Glomerular visceral epithelial cell (primary cell): ENCODE measurements at regions not wholly inside any gene's neighbourhood (a gene's known extent, or its start where the extent isn't known, plus 50 kb on each side); places are given as distances from the start of the nearest gene placed in this dataset.
A peak's percentile ranks its signal among the peaks of the same experiment; 100 is the strongest.
"Not testable (repeated sequence)": the region's sequence is repeated elsewhere in the genome, so short reads cannot be mapped to it uniquely, and the experiment has no call there.

Experiments
- DNase-seq: peaks from one replicate; pipeline ENCODE4 v3.0.0-alpha.2; 2016; ENCODE audit errors: extremely low spot score

- DNase-seq = peak; percentile 61
Measured at GRCh38 chr1:80534606-80535360, 1266.0 kb upstream of the ADGRL2 start.

GRCh38 chr1:80533775-80534334, 1266.9 kb upstream of the ADGRL2 start:
- no peak for DNase-seq

GRCh38 chr1:80533093-80533492, 1267.6 kb upstream of the ADGRL2 start:
- peak; percentile 23 for DNase-seq

GRCh38 chr1:80531182-80531581, 1269.6 kb upstream of the ADGRL2 start:
- DNase-seq = peak; percentile 41

- DNase-seq = no peak
Measured at GRCh38 chr1:80529546-80529945, 1271.2 kb upstream of the ADGRL2 start.

GRCh38 chr1:80523861-80524260, 1276.9 kb upstream of the ADGRL2 start:
- no peak for DNase-seq

GRCh38 chr1:80523071-80523470, 1277.7 kb upstream of the ADGRL2 start:
- DNase-seq = not testable (repeated sequence)

- DNase-seq = no peak
Measured at GRCh38 chr1:80520949-80521348, 1279.8 kb upstream of the ADGRL2 start.

GRCh38 chr1:80517062-80517461, 1283.7 kb upstream of the ADGRL2 start:
- DNase-seq = no peak

GRCh38 chr1:80509965-80510522, 1290.7 kb upstream of the ADGRL2 start:
- DNase-seq = peak; percentile 14

- no peak for DNase-seq
Measured at GRCh38 chr1:80506216-80506615, 1294.5 kb upstream of the ADGRL2 start.

GRCh38 chr1:80498673-80499072, 1302.1 kb upstream of the ADGRL2 start:
- no peak for DNase-seq

- no peak for DNase-seq
Measured at GRCh38 chr1:80495806-80496205, 1304.9 kb upstream of the ADGRL2 start.

- no peak for DNase-seq
Measured at GRCh38 chr1:80472145-80472544, 1328.6 kb upstream of the ADGRL2 start.

GRCh38 chr1:80468356-80468755, 1332.4 kb upstream of the ADGRL2 start:
- DNase-seq = no peak

- DNase-seq = no peak
Measured at GRCh38 chr1:80462006-80462405, 1338.7 kb upstream of the ADGRL2 start.

GRCh38 chr1:80457409-80457808, 1343.3 kb upstream of the ADGRL2 start:
- no peak for DNase-seq

- no peak for DNase-seq
Measured at GRCh38 chr1:80453775-80454174, 1347.0 kb upstream of the ADGRL2 start.

- peak; percentile 5 for DNase-seq
Measured at GRCh38 chr1:80450711-80451110, 1350.0 kb upstream of the ADGRL2 start.

- DNase-seq = no peak
Measured at GRCh38 chr1:80448081-80448480, 1352.7 kb upstream of the ADGRL2 start.

GRCh38 chr1:80447526-80447925, 1353.2 kb upstream of the ADGRL2 start:
- DNase-seq = no peak

- DNase-seq = peak; percentile 1
Measured at GRCh38 chr1:80445033-80445432, 1355.7 kb upstream of the ADGRL2 start.

- DNase-seq = no peak
Measured at GRCh38 chr1:80444171-80444570, 1356.6 kb upstream of the ADGRL2 start.
